ENCODE measurements at regions not wholly inside any gene's neighbourhood (a gene's known extent, or its start where the extent isn't known, plus 50 kb on each side); places are given as distances from the start of the nearest gene placed in this dataset.

GRCh38 chr1:238830036-238830611 is 556.2 kb upstream of the CHRM3 start:
- no peak for DNase-seq

GRCh38 chr1:238826891-238827290 is 559.5 kb upstream of the CHRM3 start:
- H3K27me3 ChIP-seq = no peaks in the 10 kb centered on the region
- DNase-seq = no peak
- H3K36me3 ChIP-seq = no peaks in the 10 kb centered on the region
- no peaks in the 10 kb centered on the region for H3K9me3 ChIP-seq
- H3K4me3 ChIP-seq = no peak overlapping the region

More at GRCh38 chr1:238830036-238830611, 556.2 kb upstream of the CHRM3 start:
- no peak overlapping the region for H3K4me3 ChIP-seq
- no peaks in the 10 kb centered on the region for H3K27me3 ChIP-seq
- no peaks in the 10 kb centered on the region for H3K9me3 ChIP-seq
- no peaks in the 10 kb centered on the region for H3K36me3 ChIP-seq

GRCh38 chr1:238823416-238823815 is 563.0 kb upstream of the CHRM3 start:
- no peak for DNase-seq
- Histone ChIP-seq H3K27me3 (no peaks in the 10 kb centered on the region), H3K9me3 (no peaks in the 10 kb centered on the region), H3K36me3 (no peaks in the 10 kb centered on the region), H3K4me3 (no peak overlapping the region)

GRCh38 chr1:238811211-238811879 is 575.0 kb upstream of the CHRM3 start:
- DNase-seq = no peak
- H3K27me3 ChIP-seq = no peaks in the 10 kb centered on the region

GRCh38 chr1:238790882-238791281 is 595.5 kb upstream of the CHRM3 start:
- H3K9me3 ChIP-seq = no peaks in the 10 kb centered on the region
- no peak overlapping the region for H3K4me3 ChIP-seq
- H3K36me3 ChIP-seq = no peaks in the 10 kb centered on the region
- no peaks in the 10 kb centered on the region for H3K27me3 ChIP-seq
- no peak for DNase-seq

More at GRCh38 chr1:238811211-238811879, 575.0 kb upstream of the CHRM3 start:
- Histone ChIP-seq H3K4me3 (no peak overlapping the region), H3K9me3 (no peaks in the 10 kb centered on the region), H3K36me3 (no peaks in the 10 kb centered on the region)

GRCh38 chr1:238789916-238790667 is 596.3 kb upstream of the CHRM3 start:
- no peaks in the 10 kb centered on the region for H3K36me3 ChIP-seq
- no peak overlapping the region for H3K4me3 ChIP-seq
- H3K9me3 ChIP-seq = no peaks in the 10 kb centered on the region
- no peaks in the 10 kb centered on the region for H3K27me3 ChIP-seq
- DNase-seq = no peak

GRCh38 chr1:238787471-238787870 is 598.9 kb upstream of the CHRM3 start:
- Histone ChIP-seq H3K36me3 (no peaks in the 10 kb centered on the region), H3K4me3 (no peak overlapping the region), H3K9me3 (no peaks in the 10 kb centered on the region), H3K27me3 (no peaks in the 10 kb centered on the region)
- no peak for DNase-seq

GRCh38 chr1:238783633-238784032 is 602.7 kb upstream of the CHRM3 start:
- Histone ChIP-seq H3K4me3 (no peak overlapping the region), H3K27me3 (no peaks in the 10 kb centered on the region), H3K9me3 (no peaks in the 10 kb centered on the region), H3K36me3 (no peaks in the 10 kb centered on the region)
- DNase-seq = no peak

GRCh38 chr1:238779716-238780115 is 606.7 kb upstream of the CHRM3 start:
- no peak for DNase-seq
- no peaks in the 10 kb centered on the region for H3K36me3 ChIP-seq
- no peaks in the 10 kb centered on the region for H3K27me3 ChIP-seq
- H3K4me3 ChIP-seq = no peak overlapping the region
- no peaks in the 10 kb centered on the region for H3K9me3 ChIP-seq

GRCh38 chr1:238778113-238778512 is 608.3 kb upstream of the CHRM3 start:
- no peak for DNase-seq

GRCh38 chr1:238777551-238777950 is 608.8 kb upstream of the CHRM3 start:
- Histone ChIP-seq H3K27me3 (no peaks in the 10 kb centered on the region), H3K9me3 (no peaks in the 10 kb centered on the region), H3K4me3 (no peak overlapping the region), H3K36me3 (no peaks in the 10 kb centered on the region)
- DNase-seq = no peak

More at GRCh38 chr1:238778113-238778512, 608.3 kb upstream of the CHRM3 start:
- H3K27me3 ChIP-seq = no peaks in the 10 kb centered on the region
- H3K36me3 ChIP-seq = no peaks in the 10 kb centered on the region
- no peaks in the 10 kb centered on the region for H3K9me3 ChIP-seq
- no peak overlapping the region for H3K4me3 ChIP-seq

- Histone ChIP-seq H3K27me3 (no peaks in the 10 kb centered on the region), H3K4me3 (no peak overlapping the region), H3K36me3 (no peaks in the 10 kb centered on the region), H3K9me3 (no peaks in the 10 kb centered on the region)
- DNase-seq = no peak
Observed at GRCh38 chr1:238776126-238776525, 610.2 kb upstream of the CHRM3 start.

GRCh38 chr1:238772322-238772721 is 614.0 kb upstream of the CHRM3 start:
- no peak for DNase-seq

GRCh38 chr1:238767321-238767720 is 619.0 kb upstream of the CHRM3 start:
- DNase-seq = no peak
- no peaks in the 10 kb centered on the region for H3K27me3 ChIP-seq
- H3K4me3 ChIP-seq = no peak overlapping the region
- peaks cover 2% of the 10 kb centered on the region; the same call in 1 of the 2 replicates for H3K9me3 ChIP-seq
- H3K36me3 ChIP-seq = no peaks in the 10 kb centered on the region

More at GRCh38 chr1:238772322-238772721, 614.0 kb upstream of the CHRM3 start:
- Histone ChIP-seq H3K9me3 (no peaks in the 10 kb centered on the region), H3K36me3 (no peaks in the 10 kb centered on the region), H3K27me3 (no peaks in the 10 kb centered on the region), H3K4me3 (no peak overlapping the region)

GRCh38 chr1:238764779-238765178 is 621.6 kb upstream of the CHRM3 start:
- Histone ChIP-seq H3K27me3 (no peaks in the 10 kb centered on the region), H3K4me3 (no peak overlapping the region), H3K9me3 (peaks cover 2% of the 10 kb centered on the region; the same call in 1 of the 2 replicates), H3K36me3 (no peaks in the 10 kb centered on the region)
- no peak for DNase-seq

- Histone ChIP-seq H3K9me3 (no peaks in the 10 kb centered on the region), H3K4me3 (no peak overlapping the region), H3K27me3 (no peaks in the 10 kb centered on the region), H3K36me3 (no peaks in the 10 kb centered on the region)
- DNase-seq = no peak
Observed at GRCh38 chr1:238753252-238753651, 633.1 kb upstream of the CHRM3 start.

- Histone ChIP-seq H3K4me3 (no peak overlapping the region), H3K36me3 (no peaks in the 10 kb centered on the region), H3K27me3 (no peaks in the 10 kb centered on the region), H3K9me3 (no peaks in the 10 kb centered on the region)
- no peak for DNase-seq
Observed at GRCh38 chr1:238752327-238752726, 634.0 kb upstream of the CHRM3 start.

All from MG63 (cell line).